GM21526 (cell line): ENCODE measurements at regions not wholly inside any gene's neighbourhood (a gene's known extent, or its start where the extent isn't known, plus 50 kb on each side); places are given as distances from the start of the nearest gene placed in this dataset.

Source experiments
- ATAC-seq: cut with Tn5 transposase; IDR thresholded peaks from one replicate; pipeline ENCODE4 v1.9.1; 2021; ENCODE audit warnings: moderate library complexity; ENCODE audit not compliant: unreplicated experiment, low FRiP score

GRCh38 chr12:87846045-87846444 is 183.2 kb downstream of the C12orf50 start:
- ATAC-seq = no peak

- ATAC-seq = no peak
Observed at GRCh38 chr12:87841935-87842334, 187.3 kb downstream of the C12orf50 start.

GRCh38 chr12:87836190-87836589 is 193.0 kb downstream of the C12orf50 start:
- ATAC-seq = no peak

- ATAC-seq = no peak
Observed at GRCh38 chr12:87828382-87828973, 200.7 kb downstream of the C12orf50 start.

GRCh38 chr12:87827638-87828264 is 201.4 kb downstream of the C12orf50 start:
- ATAC-seq = no peak

- no peak for ATAC-seq
Observed at GRCh38 chr12:87822923-87823322, 206.3 kb downstream of the C12orf50 start.

GRCh38 chr12:87820524-87821202 is 208.5 kb downstream of the C12orf50 start:
- ATAC-seq = no peak

- no peak for ATAC-seq
Observed at GRCh38 chr12:87818441-87818840, 210.8 kb downstream of the C12orf50 start.

GRCh38 chr12:87815771-87816585 is 213.2 kb downstream of the C12orf50 start:
- no peak for ATAC-seq

GRCh38 chr12:87814625-87815024 is 214.6 kb downstream of the C12orf50 start:
- ATAC-seq = no peak

- no peak for ATAC-seq
Observed at GRCh38 chr12:87813476-87814234, 215.5 kb downstream of the C12orf50 start.

GRCh38 chr12:87812681-87813080 is 216.5 kb downstream of the C12orf50 start:
- ATAC-seq = no peak

GRCh38 chr12:87812030-87812429 is 217.2 kb downstream of the C12orf50 start:
- no peak for ATAC-seq

GRCh38 chr12:87809916-87810315 is 219.3 kb downstream of the C12orf50 start:
- no peak for ATAC-seq

GRCh38 chr12:87807086-87807485 is 222.1 kb downstream of the C12orf50 start:
- no peak for ATAC-seq

GRCh38 chr12:87806310-87806709 is 222.9 kb downstream of the C12orf50 start:
- ATAC-seq = no peak

- no peak for ATAC-seq
Observed at GRCh38 chr12:87804386-87804785, 224.8 kb downstream of the C12orf50 start.

GRCh38 chr12:87802721-87803011 is 226.5 kb downstream of the C12orf50 start:
- no peak for ATAC-seq

GRCh38 chr12:87801860-87802720 is 227.1 kb downstream of the C12orf50 start:
- ATAC-seq = no peak
